ENCODE measurements at regions not wholly inside any gene's neighbourhood (a gene's known extent, or its start where the extent isn't known, plus 50 kb on each side); places are given as distances from the start of the nearest gene placed in this dataset.

GRCh38 chr7:18290223-18290622, 205.3 kb upstream of the HDAC9 start:
- WGBS (ENCODE audit: extremely low coverage, insufficient coverage, insufficient read length): no CpG with 5 or more reads among the region's 5 CpGs
- DNase-seq: no peak

GRCh38 chr7:18290865-18291264, 204.7 kb upstream of the HDAC9 start:
- no peak overlapping the region for H2BK5ac ChIP-seq (ENCODE audit: low read depth, low read length, poor library complexity)
- H3K4ac ChIP-seq (ENCODE audit: low read depth, low read length): no peak overlapping the region
- H3K4me3 ChIP-seq (ENCODE audit: low read depth, low read length): no peak overlapping the region
- H3K18ac ChIP-seq (ENCODE audit: low read length): no peak overlapping the region
- no peaks in the 10 kb centered on the region for H3K79me1 ChIP-seq (ENCODE audit: low read length)
- H2BK120ac ChIP-seq (ENCODE audit: insufficient read depth, low read length, poor library complexity): no peak overlapping the region
- H3K4me2 ChIP-seq (ENCODE audit: low read length): no peak overlapping the region
- no peak overlapping the region for H3K27ac ChIP-seq (ENCODE audit: low read depth, low read length)
- H3K36me3 ChIP-seq (ENCODE audit: control insufficient read depth in 1 of 2, insufficient read depth in 2 of 2, low read length in 2 of 2): no peaks in the 10 kb centered on the region
- H3K79me2 ChIP-seq (ENCODE audit: control insufficient read depth, insufficient read depth, low read length, poor library complexity): no peaks in the 10 kb centered on the region
- H3K14ac ChIP-seq (ENCODE audit: low read length): no peak overlapping the region
- no CpG with 5 or more reads among the region's 1 CpG for WGBS (ENCODE audit: extremely low coverage, insufficient coverage, insufficient read length)
- no peak overlapping the region for H2BK12ac ChIP-seq (ENCODE audit: low read length)
- no peak overlapping the region for H4K91ac ChIP-seq (ENCODE audit: low read depth, low read length)
- H3K23ac ChIP-seq (ENCODE audit: low read length): no peak overlapping the region
- no peak overlapping the region for H2AK5ac ChIP-seq (ENCODE audit: low read length)
- H3K4me1 ChIP-seq (ENCODE audit: control insufficient read depth in 1 of 2, insufficient read depth in 2 of 2, low read length in 2 of 2): no peaks in the 10 kb centered on the region
- H3K9me3 ChIP-seq (ENCODE audit: insufficient read depth, low read depth, low read length): no peaks in the 10 kb centered on the region
- H2AFZ ChIP-seq (ENCODE audit: insufficient read depth, low read length, poor library complexity): no peak overlapping the region
- H3K9ac ChIP-seq (ENCODE audit: low read length): no peak overlapping the region
- H4K8ac ChIP-seq (ENCODE audit: low read depth, low read length): no peak overlapping the region
- H4K12ac ChIP-seq (ENCODE audit: low read depth, low read length): no peak overlapping the region
- no peak for DNase-seq
- no peaks in the 10 kb centered on the region for H3K27me3 ChIP-seq (ENCODE audit: insufficient read depth, low read length)

More at GRCh38 chr7:18290223-18290622, 205.3 kb upstream of the HDAC9 start:
- no peaks in the 10 kb centered on the region for H3K79me2 ChIP-seq (ENCODE audit: control insufficient read depth, insufficient read depth, low read length, poor library complexity)
- no peaks in the 10 kb centered on the region for H3K4me1 ChIP-seq (ENCODE audit: control insufficient read depth in 1 of 2, insufficient read depth in 2 of 2, low read length in 2 of 2)
- no peak overlapping the region for H3K4me3 ChIP-seq (ENCODE audit: low read depth, low read length)
- H4K8ac ChIP-seq (ENCODE audit: low read depth, low read length): no peak overlapping the region
- no peaks in the 10 kb centered on the region for H3K79me1 ChIP-seq (ENCODE audit: low read length)
- H4K91ac ChIP-seq (ENCODE audit: low read depth, low read length): no peak overlapping the region
- H2AK5ac ChIP-seq (ENCODE audit: low read length): no peak overlapping the region
- H3K9me3 ChIP-seq (ENCODE audit: insufficient read depth, low read depth, low read length): no peaks in the 10 kb centered on the region
- H3K4me2 ChIP-seq (ENCODE audit: low read length): no peak overlapping the region
- no peak overlapping the region for H2BK12ac ChIP-seq (ENCODE audit: low read length)
- H3K27ac ChIP-seq (ENCODE audit: low read depth, low read length): no peak overlapping the region
- H3K4ac ChIP-seq (ENCODE audit: low read depth, low read length): no peak overlapping the region
- no peak overlapping the region for H2BK120ac ChIP-seq (ENCODE audit: insufficient read depth, low read length, poor library complexity)
- H3K23ac ChIP-seq (ENCODE audit: low read length): no peak overlapping the region
- H3K36me3 ChIP-seq (ENCODE audit: control insufficient read depth in 1 of 2, insufficient read depth in 2 of 2, low read length in 2 of 2): no peaks in the 10 kb centered on the region
- H3K18ac ChIP-seq (ENCODE audit: low read length): no peak overlapping the region
- H3K9ac ChIP-seq (ENCODE audit: low read length): no peak overlapping the region
- H2BK5ac ChIP-seq (ENCODE audit: low read depth, low read length, poor library complexity): no peak overlapping the region
- no peak overlapping the region for H2AFZ ChIP-seq (ENCODE audit: insufficient read depth, low read length, poor library complexity)
- no peak overlapping the region for H3K14ac ChIP-seq (ENCODE audit: low read length)
- no peaks in the 10 kb centered on the region for H3K27me3 ChIP-seq (ENCODE audit: insufficient read depth, low read length)
- no peak overlapping the region for H4K12ac ChIP-seq (ENCODE audit: low read depth, low read length)

GRCh38 chr7:18292584-18292983, 203.0 kb upstream of the HDAC9 start:
- H3K9me3 ChIP-seq (ENCODE audit: insufficient read depth, low read depth, low read length): no peaks in the 10 kb centered on the region
- H3K14ac ChIP-seq (ENCODE audit: low read length): no peak overlapping the region
- H3K4me1 ChIP-seq (ENCODE audit: control insufficient read depth in 1 of 2, insufficient read depth in 2 of 2, low read length in 2 of 2): no peaks in the 10 kb centered on the region
- no peak overlapping the region for H3K18ac ChIP-seq (ENCODE audit: low read length)
- no peaks in the 10 kb centered on the region for H3K79me1 ChIP-seq (ENCODE audit: low read length)
- H3K27me3 ChIP-seq (ENCODE audit: insufficient read depth, low read length): no peaks in the 10 kb centered on the region
- H2BK12ac ChIP-seq (ENCODE audit: low read length): no peak overlapping the region
- H4K91ac ChIP-seq (ENCODE audit: low read depth, low read length): no peak overlapping the region
- DNase-seq: no peak
- H3K9ac ChIP-seq (ENCODE audit: low read length): no peak overlapping the region
- no peak overlapping the region for H2BK5ac ChIP-seq (ENCODE audit: low read depth, low read length, poor library complexity)
- H2AK5ac ChIP-seq (ENCODE audit: low read length): no peak overlapping the region
- H3K23ac ChIP-seq (ENCODE audit: low read length): no peak overlapping the region
- no peak overlapping the region for H3K4me3 ChIP-seq (ENCODE audit: low read depth, low read length)
- no peak overlapping the region for H3K27ac ChIP-seq (ENCODE audit: low read depth, low read length)
- H3K79me2 ChIP-seq (ENCODE audit: control insufficient read depth, insufficient read depth, low read length, poor library complexity): no peaks in the 10 kb centered on the region
- WGBS (ENCODE audit: extremely low coverage, insufficient coverage, insufficient read length): no CpG with 5 or more reads among the region's 2 CpGs
- no peak overlapping the region for H4K8ac ChIP-seq (ENCODE audit: low read depth, low read length)
- no peak overlapping the region for H2AFZ ChIP-seq (ENCODE audit: insufficient read depth, low read length, poor library complexity)
- no peak overlapping the region for H3K4ac ChIP-seq (ENCODE audit: low read depth, low read length)
- H3K36me3 ChIP-seq (ENCODE audit: control insufficient read depth in 1 of 2, insufficient read depth in 2 of 2, low read length in 2 of 2): no peaks in the 10 kb centered on the region
- H4K12ac ChIP-seq (ENCODE audit: low read depth, low read length): no peak overlapping the region
- H3K4me2 ChIP-seq (ENCODE audit: low read length): no peak overlapping the region
- H2BK120ac ChIP-seq (ENCODE audit: insufficient read depth, low read length, poor library complexity): no peak overlapping the region

GRCh38 chr7:18293759-18294158, 201.8 kb upstream of the HDAC9 start:
- H3K4me2 ChIP-seq (ENCODE audit: low read length): no peak overlapping the region
- H3K4me3 ChIP-seq (ENCODE audit: low read depth, low read length): no peak overlapping the region
- no peak overlapping the region for H3K9ac ChIP-seq (ENCODE audit: low read length)
- no peaks in the 10 kb centered on the region for H3K4me1 ChIP-seq (ENCODE audit: control insufficient read depth in 1 of 2, insufficient read depth in 2 of 2, low read length in 2 of 2)
- no peak overlapping the region for H4K8ac ChIP-seq (ENCODE audit: low read depth, low read length)
- H3K27ac ChIP-seq (ENCODE audit: low read depth, low read length): no peak overlapping the region
- H2BK120ac ChIP-seq (ENCODE audit: insufficient read depth, low read length, poor library complexity): no peak overlapping the region
- no peaks in the 10 kb centered on the region for H3K79me1 ChIP-seq (ENCODE audit: low read length)
- H4K91ac ChIP-seq (ENCODE audit: low read depth, low read length): no peak overlapping the region
- H3K79me2 ChIP-seq (ENCODE audit: control insufficient read depth, insufficient read depth, low read length, poor library complexity): no peaks in the 10 kb centered on the region
- H4K12ac ChIP-seq (ENCODE audit: low read depth, low read length): no peak overlapping the region
- H3K14ac ChIP-seq (ENCODE audit: low read length): no peak overlapping the region
- H3K18ac ChIP-seq (ENCODE audit: low read length): no peak overlapping the region
- H2BK5ac ChIP-seq (ENCODE audit: low read depth, low read length, poor library complexity): no peak overlapping the region
- no peaks in the 10 kb centered on the region for H3K36me3 ChIP-seq (ENCODE audit: control insufficient read depth in 1 of 2, insufficient read depth in 2 of 2, low read length in 2 of 2)
- H3K27me3 ChIP-seq (ENCODE audit: insufficient read depth, low read length): no peaks in the 10 kb centered on the region
- no peak overlapping the region for H2BK12ac ChIP-seq (ENCODE audit: low read length)
- H3K23ac ChIP-seq (ENCODE audit: low read length): no peak overlapping the region
- no peak overlapping the region for H2AK5ac ChIP-seq (ENCODE audit: low read length)
- WGBS (ENCODE audit: extremely low coverage, insufficient coverage, insufficient read length): no CpG with 5 or more reads among the region's 2 CpGs
- DNase-seq: no peak
- no peak overlapping the region for H2AFZ ChIP-seq (ENCODE audit: insufficient read depth, low read length, poor library complexity)
- H3K4ac ChIP-seq (ENCODE audit: low read depth, low read length): no peak overlapping the region
- H3K9me3 ChIP-seq (ENCODE audit: insufficient read depth, low read depth, low read length): no peaks in the 10 kb centered on the region

Measured in trophoblast cell (in vitro differentiated cells and primary cell).